ENCODE measurements at regions not wholly inside any gene's neighbourhood (a gene's known extent, or its start where the extent isn't known, plus 50 kb on each side); places are given as distances from the start of the nearest gene placed in this dataset.

DNA sequence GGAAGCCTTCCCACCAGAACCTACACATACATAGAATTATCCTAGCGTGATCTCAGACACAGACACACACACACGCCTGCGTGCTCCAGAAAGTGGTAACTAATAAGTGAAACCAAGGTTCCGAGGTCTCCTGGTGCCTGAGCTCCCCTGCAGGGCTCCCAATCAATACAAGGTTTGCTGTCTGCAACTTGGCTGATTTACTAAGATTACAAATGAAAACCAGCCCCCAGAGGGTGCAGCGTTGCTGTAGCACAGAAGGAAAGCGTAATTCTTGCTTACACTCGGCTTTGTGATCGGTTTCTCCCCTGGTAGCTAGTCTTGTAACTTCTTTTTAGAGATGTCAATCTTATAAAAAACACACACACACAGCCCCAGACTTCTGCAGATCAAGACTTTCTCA is 334.1 kb upstream of the XYLT1 start:
- no peak for DNase-seq (ENCODE audit: low read depth in 2 of 2)

DNA sequence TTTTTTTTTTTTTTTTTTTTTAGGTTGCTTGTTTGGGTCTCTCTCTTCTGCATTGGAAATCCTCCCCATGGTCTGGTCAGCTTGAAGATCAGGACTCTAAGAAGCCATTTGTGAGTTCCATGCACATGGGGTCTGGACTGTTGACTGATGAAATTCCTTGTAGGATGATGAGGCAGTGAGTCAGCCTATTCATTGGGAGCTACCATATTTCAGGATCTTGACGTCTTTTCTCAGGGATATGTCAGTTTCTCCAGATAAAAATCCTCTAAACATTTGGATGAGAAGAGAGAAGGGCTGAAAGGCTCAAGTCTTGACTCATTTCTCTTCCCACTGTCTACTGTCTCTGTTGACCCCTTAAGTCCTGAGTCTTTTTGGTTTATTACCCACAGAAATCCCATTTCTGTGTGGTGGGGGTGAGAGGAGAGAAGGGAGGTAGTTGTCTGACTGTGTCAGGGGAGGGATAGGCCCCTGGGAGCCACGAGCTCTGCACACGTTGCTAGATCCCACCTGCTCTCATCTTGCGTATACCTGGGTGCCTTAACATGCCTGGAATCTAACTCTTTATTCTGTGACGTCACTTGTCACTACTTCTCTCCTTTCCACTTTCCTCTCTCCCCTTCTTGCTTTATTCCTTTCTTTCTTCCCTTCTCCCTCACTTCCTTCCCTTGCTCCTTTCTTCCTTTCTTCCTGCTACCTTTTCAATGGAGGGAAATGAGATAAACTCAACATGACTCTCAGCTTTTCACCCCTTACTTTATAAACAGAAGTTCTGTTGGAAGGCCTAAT is 333.1 kb upstream of the XYLT1 start:
- no peak for DNase-seq (ENCODE audit: low read depth in 2 of 2)

DNA sequence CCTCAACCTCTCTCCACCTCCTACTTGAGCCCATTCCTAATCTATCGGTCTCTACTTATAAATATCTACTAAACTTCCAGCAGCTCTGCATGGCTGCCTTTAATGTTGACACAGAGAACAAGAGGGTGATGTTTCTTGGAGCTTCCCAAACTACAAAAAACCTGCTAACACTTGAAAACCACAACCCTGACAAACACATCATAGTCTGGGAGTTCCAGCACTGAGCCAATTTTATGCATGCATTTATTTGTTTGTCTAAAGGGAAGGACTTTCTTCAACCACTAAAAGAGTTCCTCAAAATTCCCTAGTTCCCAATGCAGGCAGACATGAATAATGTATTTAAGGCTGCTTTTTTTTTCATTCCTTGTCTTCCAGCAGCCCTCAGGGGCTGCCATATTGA is 331.8 kb upstream of the XYLT1 start:
- DNase-seq (ENCODE audit: low read depth in 2 of 2): no peak

DNA sequence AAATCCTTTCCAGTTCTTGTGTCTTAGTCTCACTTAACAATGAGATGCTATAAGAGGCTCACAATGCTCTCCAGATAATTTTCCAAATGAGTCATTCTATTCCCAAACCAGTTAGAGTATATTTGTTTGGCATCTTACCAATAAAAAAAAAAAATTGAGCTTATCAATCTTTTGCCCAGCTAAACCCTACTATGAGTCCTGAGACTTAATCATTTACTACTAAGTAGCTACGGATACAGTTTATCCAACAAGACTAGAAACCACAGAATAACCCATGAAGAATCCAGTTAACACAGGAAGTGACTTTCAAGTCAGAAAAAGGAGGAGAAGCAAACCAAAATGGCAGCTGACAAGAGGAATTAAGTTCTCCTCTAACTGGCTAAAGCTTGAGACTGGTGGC is 330.3 kb upstream of the XYLT1 start:
- DNase-seq (ENCODE audit: low read depth in 2 of 2): no peak

DNA sequence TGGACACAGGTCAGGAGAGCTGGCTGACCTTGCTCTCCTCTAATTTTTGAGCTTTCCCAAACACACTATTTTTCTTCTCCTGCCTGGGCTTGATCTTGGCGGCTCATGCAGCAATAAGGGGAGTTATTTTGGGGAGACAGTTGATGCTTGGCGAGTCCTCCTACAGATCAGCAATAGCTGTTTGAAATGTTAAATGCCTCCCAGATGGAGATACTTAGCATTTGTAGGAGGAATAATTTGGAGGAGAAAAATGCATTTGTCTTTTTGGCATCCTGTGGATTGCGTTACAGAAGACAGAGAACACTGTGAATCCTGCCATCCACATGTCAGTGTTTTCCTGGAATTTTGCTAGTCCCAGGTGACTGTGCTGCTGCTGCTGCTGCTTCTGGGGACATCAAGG is 328.0 kb upstream of the XYLT1 start:
- DNase-seq (ENCODE audit: low read depth in 2 of 2): no peak

DNA sequence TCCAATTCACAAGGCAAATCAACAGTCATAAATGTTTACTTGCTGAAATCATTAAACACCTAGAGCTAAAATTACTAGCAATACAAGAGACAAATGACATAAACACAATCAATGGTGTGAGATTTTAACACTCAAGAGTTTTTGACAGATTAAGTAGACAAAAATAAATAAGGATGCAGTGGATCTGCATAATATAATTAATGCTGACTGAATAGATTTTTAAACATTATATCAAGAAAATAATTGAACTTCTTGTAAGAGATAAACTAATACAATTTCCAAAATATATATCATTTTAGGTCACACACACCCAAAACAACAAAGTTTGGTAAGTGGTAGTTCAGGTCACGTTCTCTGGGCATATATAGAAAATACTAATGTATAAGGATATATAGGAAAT is 322.6 kb upstream of the XYLT1 start:
- no peak for DNase-seq (ENCODE audit: low read depth in 2 of 2)

DNA sequence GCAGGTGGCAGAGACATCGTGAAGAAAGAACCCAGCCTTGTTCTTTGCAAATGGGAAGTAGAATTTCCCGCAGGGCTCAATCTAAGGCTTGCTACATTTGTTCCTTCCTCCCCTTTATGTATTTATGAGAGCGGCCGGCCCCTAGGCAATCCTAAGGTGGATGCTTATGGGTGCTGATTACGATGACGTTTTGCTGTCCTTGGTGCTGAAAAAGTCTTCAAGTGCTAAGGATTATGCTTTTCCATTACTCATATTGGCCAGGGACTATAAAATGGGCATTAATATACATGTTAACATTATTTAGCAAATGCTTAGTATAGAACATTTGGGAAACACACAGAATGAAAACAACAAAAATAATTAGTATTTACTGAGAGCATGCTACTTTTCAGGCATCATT is 313.3 kb upstream of the XYLT1 start:
- DNase-seq (ENCODE audit: low read depth in 2 of 2): no peak

DNA sequence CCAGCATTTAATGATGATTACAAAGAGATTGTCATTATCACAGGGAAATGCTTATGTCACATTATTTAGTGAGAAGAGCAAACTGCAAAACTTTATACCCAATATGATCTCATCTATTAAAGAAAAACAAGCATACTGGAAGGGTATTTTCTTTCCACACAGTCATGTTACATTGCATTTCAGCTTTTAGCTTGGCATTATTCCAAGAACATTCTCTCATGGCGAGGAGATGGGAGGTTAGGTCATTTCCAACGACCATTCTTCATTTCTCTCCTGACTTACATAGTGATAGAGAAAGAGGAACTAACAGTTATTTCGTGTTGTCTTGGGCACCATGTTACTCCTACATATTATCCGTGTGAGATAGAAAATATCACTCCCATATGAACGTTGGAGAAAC is 309.4 kb upstream of the XYLT1 start:
- no peak for DNase-seq (ENCODE audit: low read depth in 2 of 2)

DNA sequence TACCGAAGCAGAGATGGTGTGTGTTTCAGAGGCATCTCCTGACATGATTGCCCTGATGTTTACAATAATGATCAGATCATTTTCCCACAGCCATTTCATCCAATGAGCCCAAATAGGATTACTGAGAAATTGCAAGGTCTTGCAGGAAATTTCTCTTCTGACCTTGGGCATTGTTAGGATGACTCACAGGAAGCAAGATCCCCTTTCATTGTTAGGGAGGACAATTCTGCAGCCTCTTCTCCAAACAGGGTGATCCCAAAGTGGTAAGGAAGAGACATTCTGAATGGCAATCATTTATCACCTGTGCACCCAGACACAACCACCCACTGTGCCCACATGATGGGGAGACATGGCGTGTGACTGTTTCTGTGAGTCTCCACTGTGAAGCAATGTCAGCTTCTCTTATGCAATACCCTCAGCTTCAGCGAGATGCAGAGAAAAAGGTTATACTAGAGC is 306.7 kb upstream of the XYLT1 start:
- DNase-seq (ENCODE audit: low read depth in 2 of 2): no peak

DNA sequence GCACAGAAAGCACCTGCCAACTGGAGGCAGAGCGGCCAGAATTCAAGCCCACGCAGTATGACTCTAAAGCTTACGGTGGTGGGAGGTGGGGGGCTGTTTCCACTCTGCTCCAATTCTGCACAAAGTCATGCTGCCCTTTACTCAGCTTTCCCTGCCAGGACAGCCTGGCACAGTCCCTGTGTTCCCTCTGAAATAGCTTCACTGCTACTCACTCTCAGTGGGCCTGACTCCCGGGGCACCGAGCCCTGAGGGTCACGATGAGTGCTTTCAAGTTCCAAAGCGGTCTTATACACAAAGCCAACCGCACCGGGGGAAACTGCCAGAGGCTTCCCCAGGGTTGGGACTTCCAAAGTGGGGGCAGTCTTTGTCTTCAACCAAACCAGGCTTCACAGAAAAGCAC is 306.1 kb upstream of the XYLT1 start:
- no peak for DNase-seq (ENCODE audit: low read depth in 2 of 2)

DNA sequence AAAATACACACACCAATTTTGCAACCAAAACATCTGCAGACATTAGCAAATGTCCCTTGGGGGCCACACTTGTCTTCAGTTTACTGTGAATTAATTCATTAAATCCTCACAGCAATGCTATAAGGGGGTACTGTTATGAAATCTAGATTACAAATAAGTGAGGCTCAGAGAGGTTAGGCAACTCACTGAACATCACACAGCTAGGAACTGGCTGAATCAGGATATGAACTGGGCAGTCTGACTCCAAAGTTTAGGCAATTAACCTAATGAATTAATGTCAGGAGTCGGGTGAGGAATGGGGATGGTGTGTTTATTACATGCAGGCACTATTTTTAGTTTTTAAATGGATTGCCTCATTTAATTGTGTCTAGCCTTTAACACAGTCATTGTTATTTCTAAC is 305.7 kb upstream of the XYLT1 start:
- no peak for DNase-seq (ENCODE audit: low read depth in 2 of 2)

DNA sequence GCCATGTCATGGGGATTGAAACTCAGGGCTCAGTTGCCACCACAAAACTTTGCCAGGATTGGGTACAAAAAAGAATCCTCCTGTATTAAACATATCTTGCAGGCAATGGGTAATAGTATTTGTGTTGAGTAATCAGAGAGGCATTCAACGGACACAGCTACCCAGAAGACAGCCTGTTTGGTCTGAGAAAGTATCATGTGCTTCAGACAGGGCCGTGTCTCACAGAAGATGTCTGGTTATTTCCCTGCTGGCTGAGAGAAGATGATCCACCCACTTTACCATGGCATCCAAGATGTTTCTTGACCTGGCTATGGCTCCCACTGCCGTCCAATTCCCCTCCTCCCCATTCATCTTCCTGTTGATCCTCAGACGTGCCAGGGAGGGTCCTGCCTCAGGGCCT is 304.3 kb upstream of the XYLT1 start:
- no peak for DNase-seq (ENCODE audit: low read depth in 2 of 2)

DNA sequence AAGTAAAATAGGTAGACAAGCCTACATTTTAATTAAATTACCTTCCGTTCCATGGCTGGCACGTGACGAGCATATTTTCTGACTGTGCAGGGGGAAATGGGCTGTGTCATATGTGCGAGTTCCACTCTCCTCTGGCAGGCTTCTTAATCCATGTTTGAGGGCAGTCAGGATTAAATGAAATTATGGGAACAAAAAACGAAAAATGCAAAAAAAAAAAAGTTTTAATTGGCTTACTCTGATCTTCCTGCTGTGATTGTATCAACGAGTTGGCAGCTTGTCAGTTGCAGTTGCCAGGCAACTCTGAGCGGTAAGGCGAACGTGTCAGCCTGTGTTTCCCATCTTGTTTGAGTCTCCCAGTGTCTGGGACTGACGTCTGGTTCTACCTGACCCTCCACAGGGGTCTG is 302.9 kb upstream of the XYLT1 start:
- no peak for DNase-seq (ENCODE audit: low read depth in 2 of 2)

DNA sequence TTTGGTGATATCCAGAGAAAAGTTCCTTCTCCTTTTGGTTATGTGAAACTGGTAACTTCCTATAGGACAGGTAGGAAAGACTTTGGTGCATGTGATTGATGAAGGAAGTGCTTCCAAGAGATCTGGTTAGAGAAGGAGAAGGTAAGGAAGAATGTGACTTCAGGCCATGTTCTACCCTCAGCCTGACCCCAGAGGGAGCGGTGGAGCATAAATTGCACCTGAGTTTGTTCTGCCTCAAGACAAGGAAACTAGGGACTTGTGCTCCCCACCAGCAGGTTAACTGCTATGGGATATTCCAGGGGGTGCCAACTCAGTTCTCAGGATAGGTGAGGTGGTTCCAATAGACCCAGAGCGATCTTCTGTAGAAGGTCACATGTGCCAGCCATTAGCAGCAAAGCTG is 299.3 kb upstream of the XYLT1 start:
- DNase-seq (ENCODE audit: low read depth in 2 of 2): no peak

DNA sequence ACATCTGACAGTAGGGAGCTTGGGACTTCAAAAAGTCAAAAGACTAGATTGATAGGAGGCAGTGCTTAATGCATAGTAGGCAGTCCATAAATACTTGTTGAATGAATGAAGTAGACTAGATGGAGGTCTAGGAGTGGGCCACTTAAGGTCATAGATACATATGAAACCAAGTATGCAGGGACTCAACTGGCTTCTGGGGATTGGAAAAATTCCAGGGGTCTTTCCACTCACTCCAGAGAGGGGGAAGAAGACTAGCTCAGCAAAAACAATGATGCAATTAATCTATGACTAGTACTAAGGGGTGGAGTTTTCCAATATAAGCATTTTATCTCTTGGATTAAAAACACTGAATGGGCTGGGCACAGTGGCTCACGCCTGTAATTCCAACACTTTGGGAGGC is 298.3 kb upstream of the XYLT1 start:
- no peak for DNase-seq (ENCODE audit: low read depth in 2 of 2)

DNA sequence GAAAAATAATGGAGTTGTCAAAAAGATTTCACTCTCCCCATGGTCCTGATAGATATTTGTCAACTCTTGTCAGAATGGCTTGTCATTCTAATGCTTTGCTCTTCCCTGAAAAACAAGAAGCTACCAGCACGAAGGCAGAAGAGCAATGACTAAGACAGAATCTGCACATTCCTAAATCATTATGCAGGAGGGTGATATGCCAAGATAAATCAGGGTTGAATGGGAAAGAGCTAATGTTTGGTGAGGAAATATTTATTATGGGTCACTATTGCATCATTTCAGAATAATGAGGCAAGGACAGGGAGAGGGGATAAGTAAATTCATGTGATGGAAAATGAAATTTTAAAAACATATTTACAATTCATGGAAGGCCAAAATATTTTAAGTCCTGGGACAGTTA is 297.5 kb upstream of the XYLT1 start:
- no peak for DNase-seq (ENCODE audit: low read depth in 2 of 2)

DNA sequence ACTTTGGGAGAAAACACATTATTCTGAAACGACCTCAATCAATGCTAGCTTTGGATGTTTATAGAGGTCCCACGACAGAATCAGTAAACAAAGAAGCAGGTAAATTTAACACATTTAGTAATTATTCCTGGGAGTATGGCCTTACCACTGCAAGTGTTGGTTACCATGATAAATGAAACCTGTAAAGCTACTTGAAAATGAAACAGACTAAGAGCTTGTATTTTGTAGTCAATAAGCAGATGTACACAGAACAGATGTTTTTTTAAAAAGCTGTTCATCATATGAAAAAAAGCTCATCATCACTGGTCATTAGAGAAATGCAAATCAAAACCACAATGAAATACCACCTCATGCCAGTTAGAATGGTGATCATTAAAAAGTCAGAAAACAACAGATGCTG is 295.3 kb upstream of the XYLT1 start:
- no peak for DNase-seq (ENCODE audit: low read depth in 2 of 2)

DNA sequence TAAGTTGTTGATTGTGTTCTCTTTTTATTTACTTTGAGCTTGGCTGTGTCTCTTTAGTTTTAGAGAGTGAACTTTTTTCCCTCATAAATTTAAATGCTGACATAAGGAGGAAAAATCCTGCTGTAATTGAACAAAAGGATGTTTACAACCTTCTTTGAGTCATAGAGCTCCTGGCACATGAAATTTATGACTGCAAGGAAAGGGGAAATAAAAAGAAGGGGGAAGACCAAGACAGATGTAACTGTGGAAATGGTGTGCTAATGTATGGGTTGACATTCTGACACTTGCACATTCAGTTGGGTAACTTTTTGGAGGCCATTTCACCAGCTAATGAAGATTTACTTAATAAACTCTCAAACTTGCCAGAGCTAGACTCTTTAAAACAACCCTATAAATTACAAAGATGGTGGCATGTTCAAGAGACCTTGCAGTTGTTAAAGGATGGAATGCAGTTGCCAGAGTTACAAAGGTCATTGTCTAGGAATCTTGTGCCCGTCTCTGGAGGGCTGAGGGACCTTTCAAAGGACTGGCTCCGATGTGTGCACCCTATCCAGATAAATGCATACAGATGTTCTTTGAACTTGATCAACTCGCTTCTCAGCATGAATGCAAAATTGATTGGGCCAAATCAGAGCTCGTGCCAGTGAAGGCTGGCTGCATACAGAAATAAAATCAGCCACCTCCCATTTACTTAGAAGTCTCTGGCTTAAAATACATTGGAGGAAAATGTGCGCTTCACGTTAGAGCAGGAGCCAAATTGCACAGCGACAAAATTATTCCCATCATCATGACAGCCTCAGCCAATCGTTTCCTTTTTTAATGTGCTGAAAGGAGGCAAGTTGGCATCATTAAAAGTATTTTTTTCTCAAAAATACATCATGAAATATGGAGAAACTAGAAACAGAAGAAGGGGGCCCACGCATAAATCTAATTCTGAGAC is 289.0 kb upstream of the XYLT1 start:
- DNase-seq (ENCODE audit: low read depth in 2 of 2): no peak

DNA sequence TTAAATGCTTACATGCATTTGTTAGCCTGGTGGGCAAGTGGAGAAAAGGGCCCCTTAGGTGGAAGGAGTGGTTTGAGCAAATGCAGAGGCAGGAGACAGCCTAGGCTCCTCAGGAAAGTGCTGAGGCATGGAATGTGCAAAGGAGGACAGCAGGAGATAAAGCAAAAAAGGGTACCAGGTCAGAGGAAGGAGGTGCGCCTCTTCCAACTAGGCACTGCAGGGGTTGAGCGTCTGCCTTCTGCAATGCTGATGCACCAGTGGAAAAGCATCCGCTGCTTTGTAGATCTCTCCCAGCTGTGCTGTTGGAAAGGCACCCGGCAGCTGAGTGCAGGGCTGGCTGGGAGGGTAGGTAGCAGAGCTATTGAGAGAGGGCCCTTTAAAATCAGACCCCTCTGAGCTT is 287.0 kb upstream of the XYLT1 start:
- no peak for DNase-seq (ENCODE audit: low read depth in 2 of 2)

DNA sequence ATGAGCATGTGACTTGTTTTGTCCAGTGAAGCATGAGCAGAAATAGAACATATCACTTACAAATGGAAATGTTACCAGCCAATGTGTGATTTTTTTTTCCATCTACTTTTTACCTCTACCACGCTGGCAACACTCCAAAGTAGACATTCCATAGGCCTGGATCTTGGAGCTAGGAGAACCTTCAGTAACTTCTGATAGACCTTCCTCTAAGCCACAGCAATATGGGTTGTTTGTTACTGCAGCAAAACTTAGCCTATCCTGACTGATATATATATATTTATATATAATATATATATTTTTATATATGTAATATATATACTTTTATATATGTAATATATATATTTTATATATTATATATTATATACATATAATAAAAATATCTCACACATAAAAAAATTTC is 284.4 kb upstream of the XYLT1 start:
- DNase-seq (ENCODE audit: low read depth in 2 of 2): no peak

DNA sequence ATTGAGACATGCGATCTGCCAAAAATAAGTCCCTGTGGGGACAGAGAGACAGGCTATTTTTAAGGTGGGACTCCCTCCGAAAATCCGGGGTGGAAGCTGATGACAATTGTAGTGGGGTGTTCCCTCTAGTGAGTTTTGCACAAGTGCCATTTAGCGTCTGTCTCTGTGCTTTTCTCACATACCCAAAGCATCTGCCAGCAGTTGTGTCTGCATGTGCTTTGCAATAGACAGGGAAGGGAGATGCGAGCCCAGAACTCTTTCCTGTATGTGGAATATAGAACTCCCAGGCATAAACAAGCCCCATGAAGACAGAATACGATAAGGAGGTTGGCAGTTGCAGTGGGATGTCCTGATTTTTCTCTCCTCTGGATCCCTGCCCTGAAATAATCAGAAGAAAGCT is 282.7 kb upstream of the XYLT1 start:
- DNase-seq (ENCODE audit: low read depth in 2 of 2): no peak

DNA sequence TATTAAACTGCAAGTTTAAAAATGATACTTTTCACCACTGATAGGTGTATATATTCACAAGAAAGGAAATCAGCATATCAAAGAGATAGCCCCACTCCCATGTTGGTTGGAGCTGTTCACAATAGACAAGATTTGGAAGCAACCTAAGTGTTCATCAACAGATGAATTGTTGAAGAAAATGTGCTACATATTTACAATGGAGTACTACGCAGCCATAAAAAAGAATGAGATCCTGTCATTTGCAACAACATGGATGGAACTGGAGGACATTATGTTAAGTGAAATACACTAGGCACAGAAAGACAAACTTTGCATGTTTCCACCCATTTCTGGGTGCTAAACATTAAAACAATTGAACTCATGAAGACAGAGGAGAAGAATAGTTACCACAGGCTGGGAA is 278.9 kb upstream of the XYLT1 start:
- DNase-seq (ENCODE audit: low read depth in 2 of 2): no peak

DNA sequence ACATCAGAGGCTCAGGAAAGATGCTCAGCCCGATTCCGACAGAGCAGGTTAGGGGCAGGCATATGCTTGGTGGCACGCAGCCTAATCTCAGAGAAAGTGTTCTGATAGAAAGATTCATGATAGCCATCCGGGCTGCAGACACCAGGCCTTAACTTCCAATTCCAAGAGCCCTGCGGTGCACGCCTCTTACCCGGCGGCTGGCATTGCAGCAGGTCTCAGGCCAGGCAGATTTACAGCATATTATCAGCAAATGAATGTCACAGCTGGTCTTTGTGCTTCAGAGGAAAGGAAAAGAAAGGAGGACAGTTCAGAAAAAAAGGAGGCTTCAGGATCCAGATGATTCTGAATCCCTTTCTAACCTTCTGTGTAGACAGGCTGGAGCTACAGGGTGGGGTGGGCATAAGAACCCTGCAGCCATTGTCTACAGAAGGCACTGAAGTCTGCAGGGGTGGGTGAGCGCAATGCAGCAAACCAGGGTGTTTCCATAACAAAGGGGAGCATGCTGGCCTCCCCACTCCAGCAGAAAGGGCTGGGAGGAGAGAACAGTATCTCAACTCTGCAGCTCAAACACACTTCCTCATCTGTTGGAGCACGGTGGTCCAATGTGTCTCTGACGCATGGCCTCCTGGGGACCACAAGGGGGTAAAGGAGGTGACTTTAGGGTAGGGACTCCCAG is 277.4 kb upstream of the XYLT1 start:
- no peak for DNase-seq (ENCODE audit: low read depth in 2 of 2)
